GM21786 (cell line): ENCODE measurements at regions not wholly inside any gene's neighbourhood (a gene's known extent, or its start where the extent isn't known, plus 50 kb on each side); places are given as distances from the start of the nearest gene placed in this dataset.
"Not testable (repeated sequence)": the region's sequence is repeated elsewhere in the genome, so short reads cannot be mapped to it uniquely, and the experiment has no call there.

Experiments used
- ATAC-seq: cut with Tn5 transposase; IDR thresholded peaks from one replicate; pipeline ENCODE4 v1.9.1; 2021; ENCODE audit not compliant: unreplicated experiment

DNA sequence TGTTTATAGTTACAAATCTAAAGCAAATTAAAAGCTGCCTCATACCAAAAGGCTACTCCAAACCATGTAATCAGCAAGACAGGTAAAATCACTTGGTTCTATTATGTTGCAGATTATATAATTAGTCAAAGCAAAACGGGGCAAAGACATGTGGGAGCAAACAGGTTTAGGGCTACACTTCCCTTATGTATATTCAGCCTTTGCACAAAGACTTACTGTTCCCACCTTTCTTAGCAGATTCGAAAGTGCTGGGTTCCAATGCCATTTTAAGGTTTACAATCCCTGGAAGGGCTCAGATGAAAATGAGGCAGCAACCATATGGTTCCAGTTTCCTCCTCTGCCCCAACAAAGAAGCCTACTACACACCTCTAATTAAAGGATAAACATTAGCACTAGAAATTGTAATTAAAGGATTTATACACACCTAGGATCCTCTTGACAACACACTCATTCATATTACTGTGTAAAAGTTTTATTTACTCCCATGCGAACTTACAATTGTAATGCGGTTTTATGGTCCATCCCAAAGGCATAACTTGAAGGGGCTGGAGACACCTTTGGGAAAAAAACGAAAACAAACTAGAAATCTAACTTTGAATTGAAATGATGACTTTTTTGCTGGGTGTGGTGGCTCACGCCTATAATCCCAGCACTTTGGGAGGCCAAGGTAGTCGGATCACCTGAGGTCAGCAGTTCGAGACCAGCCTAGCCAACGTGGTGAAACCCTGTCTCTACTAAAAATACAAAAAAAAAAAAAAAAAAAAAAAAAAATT is 117.3 kb upstream of the PKN2 start:
- ATAC-seq = no peak

GRCh38 chr1:88571506-88571905 is 112.6 kb upstream of the PKN2 start:
- no peak for ATAC-seq

GRCh38 chr1:88579598-88579997 is 104.5 kb upstream of the PKN2 start:
- ATAC-seq = no peak

DNA sequence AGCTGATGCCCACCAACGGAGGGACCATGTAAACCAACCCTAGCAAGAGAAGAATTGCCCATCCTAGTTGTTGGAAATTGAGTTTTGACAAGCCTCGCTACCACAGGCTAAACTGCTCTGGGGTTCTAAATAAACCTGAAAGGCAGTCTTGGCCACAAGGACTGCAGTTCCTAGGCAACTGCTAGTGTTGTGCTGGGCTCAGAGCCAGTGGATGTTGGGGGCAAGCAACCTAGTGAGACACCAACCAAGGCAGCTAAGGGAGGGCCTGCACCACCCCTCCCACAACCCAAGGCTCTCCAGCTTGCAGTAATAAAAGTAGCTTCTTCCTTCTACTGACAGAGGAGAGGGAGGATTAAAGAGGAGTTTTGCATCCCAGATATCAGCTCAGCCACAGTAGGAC is 102.4 kb upstream of the PKN2 start:
- ATAC-seq = no peak

GRCh38 chr1:88593358-88593757 is 90.7 kb upstream of the PKN2 start:
- ATAC-seq = no peak

DNA sequence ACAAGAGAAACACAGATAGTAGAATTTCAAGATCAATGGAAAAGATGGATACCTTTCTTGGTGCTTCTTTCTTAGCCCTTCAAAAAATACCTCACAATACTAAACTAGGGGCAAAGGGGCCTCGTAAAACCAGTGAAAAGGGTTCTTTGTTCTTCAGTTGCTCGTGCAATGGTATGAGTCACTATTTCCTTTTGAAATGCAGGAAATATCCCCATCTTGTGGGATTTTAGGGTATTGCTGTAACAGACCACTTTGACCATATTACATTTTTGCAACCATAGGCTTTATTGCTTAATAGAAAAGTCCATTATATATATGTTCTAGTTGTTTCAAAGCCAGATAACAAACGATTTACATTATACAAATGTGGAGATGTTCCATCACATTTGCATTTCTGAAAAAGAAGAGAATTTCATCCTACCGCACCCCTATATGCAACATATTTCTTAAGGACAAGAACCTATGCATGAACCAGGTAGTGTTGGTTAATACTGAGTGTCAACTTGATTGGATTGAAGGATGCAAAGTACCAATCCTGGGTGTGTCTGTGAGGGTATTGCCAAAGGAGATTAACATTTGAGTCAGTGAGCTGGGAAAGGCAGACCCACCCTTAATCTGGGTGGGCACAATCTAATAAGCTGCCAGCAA is 88.6 kb upstream of the PKN2 start:
- no peak for ATAC-seq

DNA sequence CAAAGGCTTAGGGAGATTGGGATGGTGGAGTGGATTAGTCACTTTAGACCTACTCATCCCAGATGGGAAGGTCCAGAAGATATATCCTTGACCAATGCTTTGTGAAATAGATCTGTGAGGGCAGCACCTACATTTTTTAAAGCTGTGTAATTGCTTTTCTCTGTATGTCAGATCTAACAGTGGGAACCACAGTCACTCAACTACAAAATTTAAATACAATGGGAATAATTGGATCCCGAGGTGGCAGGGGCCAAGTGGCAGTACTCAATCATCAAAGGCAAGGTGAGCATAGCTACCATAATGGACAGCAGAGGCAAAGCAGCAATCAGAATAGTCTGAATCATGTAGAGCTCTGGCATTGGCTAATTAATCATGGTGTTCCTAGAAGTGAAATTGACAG is 86.1 kb upstream of the PKN2 start:
- not testable (repeated sequence) for ATAC-seq

DNA sequence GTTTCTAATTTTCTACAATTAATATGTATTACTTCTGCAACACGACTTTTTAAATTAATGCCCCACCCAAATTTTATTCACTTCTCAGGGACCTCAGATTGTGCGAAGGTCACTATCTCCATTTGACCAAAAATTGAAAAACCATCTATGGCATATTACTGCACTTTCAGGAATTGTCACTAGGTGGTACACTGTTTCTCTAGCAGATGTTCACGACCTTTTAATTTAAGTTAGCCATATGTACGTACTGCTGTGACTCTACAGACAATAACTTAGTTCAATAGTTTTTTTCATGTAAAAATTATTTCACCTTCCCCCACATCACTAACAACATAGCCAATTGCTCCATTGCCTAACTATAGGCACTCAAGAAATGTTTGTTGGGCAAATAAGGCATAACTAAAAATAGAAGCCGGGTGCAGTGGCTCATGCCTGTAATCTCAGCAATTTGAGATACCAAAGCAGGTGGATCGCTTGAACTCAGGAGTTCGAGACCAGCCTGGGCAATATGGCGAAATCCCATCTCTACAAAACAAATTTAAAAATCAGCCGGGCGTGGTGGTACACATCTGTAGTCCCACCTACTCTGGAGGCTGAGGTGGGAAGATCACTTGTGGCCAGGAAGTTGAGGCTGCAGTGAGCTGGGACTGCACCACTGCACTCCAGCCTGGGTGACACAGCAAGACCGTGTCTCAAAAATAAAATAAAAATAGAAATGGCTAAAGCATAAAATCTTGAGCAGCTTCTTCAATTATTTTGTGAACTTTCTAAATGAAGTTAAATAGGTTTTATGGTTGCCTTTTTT is 75.7 kb upstream of the PKN2 start:
- peak; percentile 75 for ATAC-seq

DNA sequence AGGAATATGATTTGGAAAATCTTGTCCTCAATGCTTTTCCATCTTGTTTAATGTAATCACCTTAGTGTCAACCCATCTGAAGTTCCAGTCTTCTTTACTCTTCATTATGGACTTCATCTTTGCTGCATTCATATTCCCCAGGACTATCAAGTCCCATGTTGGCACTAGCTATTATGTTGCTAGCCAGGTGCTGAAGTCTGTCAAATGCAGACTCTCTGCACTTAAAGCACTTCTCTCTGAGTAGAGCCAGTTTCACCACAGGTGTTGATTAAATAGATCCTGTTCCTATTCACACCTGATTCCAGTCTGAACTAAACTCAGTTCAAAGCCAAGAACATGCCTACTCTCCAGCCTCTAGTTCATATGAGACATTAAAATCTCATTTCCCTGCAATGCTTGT is 75.0 kb upstream of the PKN2 start:
- no peak for ATAC-seq

DNA sequence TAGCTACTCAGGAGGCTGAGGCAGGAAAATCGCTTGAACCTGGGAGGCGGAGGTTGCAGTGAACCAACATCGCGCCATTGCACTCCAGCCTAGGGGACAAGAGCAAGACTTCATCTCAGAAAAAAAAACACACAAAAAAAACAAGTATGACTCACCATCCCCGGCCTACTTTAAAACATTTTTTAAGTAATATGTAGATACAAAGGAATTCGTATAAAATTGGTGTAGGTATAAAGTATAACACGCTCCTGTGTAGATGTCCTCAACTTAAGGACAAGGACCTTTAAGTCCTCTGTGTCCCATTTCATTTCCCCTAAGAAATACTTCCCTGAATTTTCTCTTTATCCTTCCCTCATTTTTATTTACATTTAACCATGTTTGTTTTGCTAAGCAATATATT is 73.4 kb upstream of the PKN2 start:
- ATAC-seq = no peak

DNA sequence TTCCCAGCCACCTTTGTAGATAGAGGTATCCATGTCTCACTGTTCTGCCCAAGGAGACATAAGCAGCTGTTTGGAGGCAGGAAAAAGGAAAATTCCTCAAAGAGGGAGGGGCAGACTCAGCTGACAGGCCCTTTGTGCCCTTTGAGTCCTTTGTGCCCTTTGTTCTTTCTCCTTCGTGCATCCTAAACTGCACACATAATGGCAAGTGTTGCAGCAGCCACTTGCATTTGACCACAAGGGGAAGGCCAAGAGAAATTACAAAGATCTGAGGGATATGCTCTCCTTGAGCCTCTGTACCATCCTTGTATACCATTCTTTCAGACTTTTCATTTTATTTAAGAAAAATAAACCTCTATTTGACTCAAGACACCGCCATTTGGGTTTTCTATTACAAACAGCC is 71.8 kb upstream of the PKN2 start:
- ATAC-seq = no peak

DNA sequence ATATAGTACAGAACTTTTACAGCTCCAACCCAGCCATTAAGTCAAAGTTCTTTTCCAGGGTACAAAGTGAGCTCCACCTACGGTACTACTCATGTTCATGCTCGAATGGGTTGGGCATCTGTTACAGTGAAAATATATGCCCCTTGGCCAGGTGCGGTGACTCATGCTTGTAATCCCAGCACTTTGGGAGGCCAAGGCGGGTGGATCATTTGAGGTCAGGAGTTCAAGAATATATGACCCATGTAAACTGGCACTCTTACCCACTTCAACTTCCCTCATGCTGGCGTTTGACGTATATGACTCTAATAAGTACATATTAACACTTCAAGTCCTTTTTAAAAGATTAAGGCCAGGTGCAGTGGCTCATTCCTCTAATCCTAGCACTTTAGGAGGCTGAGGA is 71.3 kb upstream of the PKN2 start:
- ATAC-seq = no peak

- ATAC-seq = no peak
Measured at GRCh38 chr1:88618331-88618730, 65.7 kb upstream of the PKN2 start.

DNA sequence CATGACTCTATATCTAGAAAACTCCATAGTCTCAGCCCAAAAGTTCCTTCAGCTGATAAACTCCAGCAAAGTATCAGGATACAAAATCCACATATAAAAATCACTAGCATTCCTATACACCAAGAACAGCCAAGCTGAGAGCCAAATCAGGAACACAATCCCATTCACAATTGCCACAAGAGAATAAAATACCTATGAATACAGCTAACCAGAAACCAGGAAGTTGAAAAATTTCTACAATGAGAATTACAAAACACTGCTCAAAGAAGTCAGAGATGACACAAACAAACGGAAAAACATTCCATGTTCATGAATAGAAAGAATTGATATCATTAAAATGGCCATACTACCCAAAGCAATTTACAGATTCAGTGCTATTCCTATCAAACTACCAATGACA is 61.0 kb upstream of the PKN2 start:
- ATAC-seq = not testable (repeated sequence)
